Neural progenitor cell (in vitro differentiated cells): ENCODE measurements at regions not wholly inside any gene's neighbourhood (a gene's known extent, or its start where the extent isn't known, plus 50 kb on each side); places are given as distances from the start of the nearest gene placed in this dataset.

Experiments
- DNase-seq: peaks from one replicate; pipeline ENCODE4 v3.0.0-alpha.2; 2016; ENCODE audit warnings: low spot score
- H2AFZ ChIP-seq: fragments of 200-600 bp; sonication (generic); replicated peaks from 2 replicates; pipeline ENCODE4 v1.6.1; 2016; ENCODE audit warnings: antibody characterized with exemption
- H3F3A ChIP-seq: fragments of 200-600 bp; sonication (generic); 2 replicates; pipeline ENCODE4 v1.6.1; 2016; ENCODE audit warnings: antibody characterized with exemption, low read depth
- H3K27ac ChIP-seq: fragments of 200-600 bp; sonication (generic); 2 replicates; pipeline ENCODE4 v1.5.1; 2016; ENCODE audit warnings: mild to moderate bottlenecking
- H3K27me3 ChIP-seq: fragments of 200-600 bp; sonication (generic); 2 replicates; pipeline ENCODE4 v1.6.1; 2016; ENCODE audit warnings: mild to moderate bottlenecking, moderate library complexity
- H3K36me3 ChIP-seq: fragments of 200-600 bp; sonication (generic); 2 replicates; pipeline ENCODE4 v1.5.1; 2016
- H3K4me1 ChIP-seq: fragments of 200-600 bp; sonication (generic); 2 replicates; pipeline ENCODE4 v1.6.1; 2016; ENCODE audit warnings: mixed run types
- H3K4me2 ChIP-seq: fragments of 200-600 bp; sonication (generic); 2 replicates; pipeline ENCODE4 v1.6.1; 2016
- H3K4me3 ChIP-seq: fragments of 200-600 bp; sonication (generic); 2 replicates; pipeline ENCODE4 v1.5.1; 2016
- H3K79me2 ChIP-seq: fragments of 200-600 bp; sonication (generic); 2 replicates; pipeline ENCODE4 v1.6.1; 2016; ENCODE audit warnings: low read depth
- H3K9ac ChIP-seq: fragments of 200-600 bp; sonication (generic); 2 replicates; pipeline ENCODE4 v1.6.1; 2016
- H3K9me3 ChIP-seq: fragments of 200-600 bp; sonication (generic); 2 replicates; pipeline ENCODE4 v1.5.1; 2016; ENCODE audit warnings: low read depth
- H4K20me1 ChIP-seq: fragments of 200-600 bp; sonication (generic); 2 replicates; pipeline ENCODE4 v1.6.1; 2016; ENCODE audit warnings: low read depth
- H3K27ac Mint-ChIP-seq: 3 replicates; pipeline ENCODE4 v1.8.0; 2021; ENCODE audit warnings: mixed read lengths
- H3K27me3 Mint-ChIP-seq: 2 replicates; pipeline ENCODE4 v1.8.0; 2022; ENCODE audit warnings: low read depth, mild to moderate bottlenecking, inconsistent platforms, moderate library complexity, mixed read lengths; ENCODE audit not compliant: insufficient read depth
- H3K36me3 Mint-ChIP-seq: 3 replicates; pipeline ENCODE4 v1.8.0; 2021; ENCODE audit warnings: mixed read lengths
- H3K4me1 Mint-ChIP-seq: 3 replicates; pipeline ENCODE4 v1.8.0; 2021; ENCODE audit warnings: mixed read lengths
- H3K4me3 Mint-ChIP-seq: 3 replicates; pipeline ENCODE4 v1.8.0; 2021; ENCODE audit warnings: mild to moderate bottlenecking, moderate library complexity, mixed read lengths
- H3K9me3 Mint-ChIP-seq: 3 replicates; pipeline ENCODE4 v1.8.0; 2020; ENCODE audit warnings: mixed read lengths
- EZH2 ChIP-seq: fragments of 200-600 bp; sonication (generic); IDR thresholded peaks from 2 replicates; pipeline ENCODE4 v1.6.1; 2017; ENCODE audit warnings: antibody characterized with exemption, mild to moderate bottlenecking, moderate library complexity
- EZH2phosphoT487 ChIP-seq: fragments of 200-600 bp; sonication (generic); IDR thresholded peaks from 2 replicates; pipeline ENCODE4 v1.6.1; 2017; ENCODE audit warnings: antibody characterized with exemption
- TF ChIP-seq, protein P1 (sequence below): fragments of 200-600 bp; sonication (generic); IDR thresholded peaks from 2 replicates; pipeline ENCODE4 v1.5.1; 2017; ENCODE audit warnings: antibody characterized with exemption, mild to moderate bottlenecking

DNA sequence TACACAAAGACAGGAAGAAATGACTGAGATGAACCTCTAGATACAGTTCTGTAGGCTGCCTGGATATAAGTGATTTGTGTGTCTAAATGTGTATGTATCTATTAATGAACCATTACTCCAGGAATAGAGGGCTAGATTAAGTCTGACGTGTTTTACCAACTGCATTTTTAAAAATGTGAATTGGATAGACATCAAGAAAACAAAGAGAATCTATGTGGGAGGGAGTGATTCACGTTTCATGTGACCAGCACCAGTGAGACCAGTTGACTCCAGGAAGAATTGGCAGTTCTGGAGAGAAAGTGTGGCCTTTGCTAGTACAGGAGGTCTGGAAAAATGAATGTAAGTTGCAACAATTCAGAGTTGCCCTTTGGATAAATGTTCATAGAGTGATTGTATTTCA, 53.4 kb upstream of the RGS21 start:
- Mint-ChIP-seq H3K27ac (no peak overlapping the region), H3K9me3 (no peaks in the 10 kb centered on the region), H3K4me1 (no peaks in the 10 kb centered on the region), H3K36me3 (no peaks in the 10 kb centered on the region), H3K4me3 (no peak overlapping the region), H3K27me3 (no peaks in the 10 kb centered on the region)
- H3K9ac ChIP-seq: no peak overlapping the region
- H3K4me2 ChIP-seq: no peak overlapping the region
- no peaks in the 10 kb centered on the region for H4K20me1 ChIP-seq
- no peaks in the 10 kb centered on the region for H3K36me3 ChIP-seq
- H3F3A ChIP-seq: no peaks in the 10 kb centered on the region
- no peaks in the 10 kb centered on the region for H3K4me1 ChIP-seq
- no peaks in the 10 kb centered on the region for H3K27me3 ChIP-seq
- peak overlapping the region; percentile 8 for H2AFZ ChIP-seq
- no peaks in the 10 kb centered on the region for H3K79me2 ChIP-seq
- no peak overlapping the region for H3K27ac ChIP-seq
- TF ChIP-seq EZH2phosphoT487: no peak
- TF ChIP-seq EZH2: no peak
- TF ChIP-seq, protein P1, sequence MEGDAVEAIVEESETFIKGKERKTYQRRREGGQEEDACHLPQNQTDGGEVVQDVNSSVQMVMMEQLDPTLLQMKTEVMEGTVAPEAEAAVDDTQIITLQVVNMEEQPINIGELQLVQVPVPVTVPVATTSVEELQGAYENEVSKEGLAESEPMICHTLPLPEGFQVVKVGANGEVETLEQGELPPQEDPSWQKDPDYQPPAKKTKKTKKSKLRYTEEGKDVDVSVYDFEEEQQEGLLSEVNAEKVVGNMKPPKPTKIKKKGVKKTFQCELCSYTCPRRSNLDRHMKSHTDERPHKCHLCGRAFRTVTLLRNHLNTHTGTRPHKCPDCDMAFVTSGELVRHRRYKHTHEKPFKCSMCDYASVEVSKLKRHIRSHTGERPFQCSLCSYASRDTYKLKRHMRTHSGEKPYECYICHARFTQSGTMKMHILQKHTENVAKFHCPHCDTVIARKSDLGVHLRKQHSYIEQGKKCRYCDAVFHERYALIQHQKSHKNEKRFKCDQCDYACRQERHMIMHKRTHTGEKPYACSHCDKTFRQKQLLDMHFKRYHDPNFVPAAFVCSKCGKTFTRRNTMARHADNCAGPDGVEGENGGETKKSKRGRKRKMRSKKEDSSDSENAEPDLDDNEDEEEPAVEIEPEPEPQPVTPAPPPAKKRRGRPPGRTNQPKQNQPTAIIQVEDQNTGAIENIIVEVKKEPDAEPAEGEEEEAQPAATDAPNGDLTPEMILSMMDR: no peak
- H3K4me3 ChIP-seq: no peak overlapping the region
- DNase-seq: no peak
- H3K9me3 ChIP-seq: no peaks in the 10 kb centered on the region

- no peaks in the 10 kb centered on the region for H3K4me1 Mint-ChIP-seq
- H3K36me3 ChIP-seq: no peaks in the 10 kb centered on the region
- no peaks in the 10 kb centered on the region for H3K36me3 Mint-ChIP-seq
- H3K4me2 ChIP-seq: no peak overlapping the region
- no peaks in the 10 kb centered on the region for H3K79me2 ChIP-seq
- no peaks in the 10 kb centered on the region for H3K4me1 ChIP-seq
- H3K9me3 ChIP-seq: no peaks in the 10 kb centered on the region
- H3K27me3 Mint-ChIP-seq: no peaks in the 10 kb centered on the region
- no peak for TF ChIP-seq EZH2
- H3K9me3 Mint-ChIP-seq: no peaks in the 10 kb centered on the region
- no peaks in the 10 kb centered on the region for H4K20me1 ChIP-seq
- no peak overlapping the region for H2AFZ ChIP-seq
- H3K27ac ChIP-seq: no peak overlapping the region
- no peak overlapping the region for H3K4me3 Mint-ChIP-seq
- no peak overlapping the region for H3K27ac Mint-ChIP-seq
- H3K27me3 ChIP-seq: no peaks in the 10 kb centered on the region
- no peaks in the 10 kb centered on the region for H3F3A ChIP-seq
- no peak overlapping the region for H3K4me3 ChIP-seq
- DNase-seq: no peak
- no peak overlapping the region for H3K9ac ChIP-seq
Measured at GRCh38 chr1:192265516-192266173, 51.1 kb upstream of the RGS21 start.

DNA sequence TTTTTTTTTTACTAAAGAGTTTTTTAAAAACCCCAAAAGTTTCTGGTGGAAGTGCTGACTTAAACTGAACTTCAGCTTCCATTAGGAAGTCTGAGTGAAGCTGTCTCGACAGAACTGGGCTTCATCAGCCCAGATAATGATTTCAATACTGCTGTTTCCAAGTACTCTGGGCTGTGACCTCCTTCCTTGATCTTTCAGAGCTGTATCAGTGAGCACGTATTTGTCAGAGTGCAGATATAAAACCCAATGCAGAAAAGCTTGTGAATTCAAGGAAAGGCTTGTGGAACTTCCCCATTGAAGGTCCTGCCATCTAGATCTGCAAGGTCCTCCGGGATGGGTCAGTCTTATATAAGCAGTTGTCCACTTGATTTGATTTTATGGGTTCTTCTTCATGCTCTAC, 50.1 kb upstream of the RGS21 start:
- Mint-ChIP-seq H3K4me3 (no peak overlapping the region), H3K4me1 (no peaks in the 10 kb centered on the region), H3K9me3 (no peaks in the 10 kb centered on the region), H3K27ac (no peak overlapping the region), H3K27me3 (no peaks in the 10 kb centered on the region), H3K36me3 (no peaks in the 10 kb centered on the region)
- no peak for DNase-seq
- Histone ChIP-seq H3K4me1 (no peaks in the 10 kb centered on the region), H3K4me3 (no peak overlapping the region), H3K79me2 (no peaks in the 10 kb centered on the region), H3F3A (no peaks in the 10 kb centered on the region), H3K36me3 (no peaks in the 10 kb centered on the region), H3K9me3 (no peaks in the 10 kb centered on the region), H3K27ac (no peak overlapping the region), H4K20me1 (no peaks in the 10 kb centered on the region), H3K9ac (no peak overlapping the region), H3K4me2 (no peak overlapping the region), H3K27me3 (no peaks in the 10 kb centered on the region), H2AFZ (no peak overlapping the region)
- TF ChIP-seq EZH2 (no peak), EZH2phosphoT487 (no peak)
- TF ChIP-seq, protein P1: no peak
